ENCODE measurements at regions not wholly inside any gene's neighbourhood (a gene's known extent, or its start where the extent isn't known, plus 50 kb on each side); places are given as distances from the start of the nearest gene placed in this dataset.

DNA sequence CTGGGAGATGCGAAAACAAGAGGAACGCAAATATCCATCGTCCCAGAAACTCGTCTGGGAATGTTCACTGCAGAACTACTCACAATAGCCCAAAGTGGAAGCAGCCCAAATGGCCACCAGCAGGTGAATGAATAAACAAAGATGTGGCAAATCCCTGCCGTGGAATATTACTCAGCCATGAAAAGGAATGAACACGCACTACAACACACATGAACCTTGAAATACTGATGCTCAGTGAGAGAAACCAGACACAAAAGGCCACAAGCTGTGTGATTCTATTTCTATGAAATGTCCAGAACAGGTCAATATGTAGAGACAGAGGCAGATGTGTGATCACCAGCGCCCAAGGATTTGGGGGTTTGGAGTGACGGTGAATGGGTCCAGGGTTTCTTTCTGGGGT lies 169.8 kb downstream of the IRF8 start:
- Histone ChIP-seq H3K27me3 (ENCODE audit: control insufficient read depth in 1 of 2, insufficient read depth in 2 of 2, low read length in 1 of 2) (no peaks in the 10 kb centered on the region), H3K4me3 (ENCODE audit: low read length in 2 of 2) (no peak overlapping the region), H3K27ac (ENCODE audit: low read depth in 1 of 2, low read length in 2 of 2) (no peak overlapping the region), H3K36me3 (ENCODE audit: control insufficient read depth in 1 of 2, insufficient read depth in 2 of 2, low read length in 1 of 2) (no peaks in the 10 kb centered on the region), H3K9me3 (ENCODE audit: control insufficient read depth, low read length) (no peaks in the 10 kb centered on the region), H3K4me1 (ENCODE audit: control insufficient read depth in 1 of 2, insufficient read depth in 2 of 2, low read length in 2 of 2) (no peaks in the 10 kb centered on the region)
- DNase-seq (no peak), ATAC-seq (ENCODE audit: low FRiP score) (no peak)
- intact Hi-C loops (cut with DNase I) = no loop called here
- WGBS, 2 donors = 92 to 95% methylated on average over 8 of the region's 8 CpGs

GRCh38 chr16:86069736-86070298 lies 170.9 kb downstream of the IRF8 start:
- no peaks in the 10 kb centered on the region for H3K4me1 ChIP-seq (ENCODE audit: control insufficient read depth in 1 of 2, insufficient read depth in 2 of 2, low read length in 2 of 2)
- no peaks in the 10 kb centered on the region for H3K36me3 ChIP-seq (ENCODE audit: control insufficient read depth in 1 of 2, insufficient read depth in 2 of 2, low read length in 1 of 2)
- no peaks in the 10 kb centered on the region for H3K27me3 ChIP-seq (ENCODE audit: control insufficient read depth in 1 of 2, insufficient read depth in 2 of 2, low read length in 1 of 2)
- intact Hi-C loops (cut with DNase I) = no loop called here
- no peak for DNase-seq
- 49% methylated on average over 21 of the region's 21 CpGs for WGBS, 2 donors
- no peak overlapping the region for H3K27ac ChIP-seq (ENCODE audit: low read depth in 1 of 2, low read length in 2 of 2)
- no peaks in the 10 kb centered on the region for H3K9me3 ChIP-seq (ENCODE audit: control insufficient read depth, low read length)
- H3K4me3 ChIP-seq (ENCODE audit: low read length in 2 of 2) = no peak overlapping the region
- ATAC-seq (ENCODE audit: low FRiP score) = no peak

GRCh38 chr16:86070484-86070883 lies 171.5 kb downstream of the IRF8 start:
- WGBS, 2 donors = 68 to 72% methylated on average over 6 of the region's 6 CpGs
- ATAC-seq (ENCODE audit: low FRiP score) (no peak), DNase-seq (no peak)
- no peaks in the 10 kb centered on the region for H3K27me3 ChIP-seq (ENCODE audit: control insufficient read depth in 1 of 2, insufficient read depth in 2 of 2, low read length in 1 of 2)
- intact Hi-C loops (cut with DNase I) = no loop called here
- no peaks in the 10 kb centered on the region for H3K36me3 ChIP-seq (ENCODE audit: control insufficient read depth in 1 of 2, insufficient read depth in 2 of 2, low read length in 1 of 2)
- no peaks in the 10 kb centered on the region for H3K9me3 ChIP-seq (ENCODE audit: control insufficient read depth, low read length)
- no peaks in the 10 kb centered on the region for H3K4me1 ChIP-seq (ENCODE audit: control insufficient read depth in 1 of 2, insufficient read depth in 2 of 2, low read length in 2 of 2)
- no peak overlapping the region for H3K27ac ChIP-seq (ENCODE audit: low read depth in 1 of 2, low read length in 2 of 2)
- no peak overlapping the region for H3K4me3 ChIP-seq (ENCODE audit: low read length in 2 of 2)

DNA sequence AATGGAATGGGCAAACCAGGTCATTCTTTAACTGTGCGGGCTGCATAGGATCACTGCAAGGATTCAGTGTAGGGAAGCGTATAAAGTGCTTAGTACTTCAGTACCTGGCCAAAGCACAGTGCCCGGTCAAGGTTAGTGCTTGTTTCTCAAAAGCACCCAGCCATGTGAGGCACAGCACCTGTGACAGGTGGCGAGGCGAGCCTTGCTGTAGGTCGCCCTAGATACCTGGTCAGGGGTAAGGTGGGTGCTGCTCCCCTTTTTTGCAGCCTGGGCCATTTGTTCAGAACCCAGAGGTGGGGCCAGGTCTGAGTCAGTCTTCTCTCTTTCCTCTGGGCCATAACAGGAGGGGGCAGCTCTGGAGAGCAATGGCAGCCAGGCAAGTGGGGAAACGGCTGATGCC lies 172.0 kb downstream of the IRF8 start:
- no peaks in the 10 kb centered on the region for H3K27me3 ChIP-seq (ENCODE audit: control insufficient read depth in 1 of 2, insufficient read depth in 2 of 2, low read length in 1 of 2)
- H3K9me3 ChIP-seq (ENCODE audit: control insufficient read depth, low read length) = no peaks in the 10 kb centered on the region
- H3K4me3 ChIP-seq (ENCODE audit: low read length in 2 of 2) = no peak overlapping the region
- no peaks in the 10 kb centered on the region for H3K36me3 ChIP-seq (ENCODE audit: control insufficient read depth in 1 of 2, insufficient read depth in 2 of 2, low read length in 1 of 2)
- WGBS, 2 donors = 85% methylated on average over 7 of the region's 7 CpGs
- DNase-seq = peak in 1 of 2 donors; percentile 36
- no peak for ATAC-seq (ENCODE audit: low FRiP score)
- no peak overlapping the region for H3K27ac ChIP-seq (ENCODE audit: low read depth in 1 of 2, low read length in 2 of 2)
- no peaks in the 10 kb centered on the region for H3K4me1 ChIP-seq (ENCODE audit: control insufficient read depth in 1 of 2, insufficient read depth in 2 of 2, low read length in 2 of 2)
- intact Hi-C loops (cut with DNase I) = no loop called here

DNA sequence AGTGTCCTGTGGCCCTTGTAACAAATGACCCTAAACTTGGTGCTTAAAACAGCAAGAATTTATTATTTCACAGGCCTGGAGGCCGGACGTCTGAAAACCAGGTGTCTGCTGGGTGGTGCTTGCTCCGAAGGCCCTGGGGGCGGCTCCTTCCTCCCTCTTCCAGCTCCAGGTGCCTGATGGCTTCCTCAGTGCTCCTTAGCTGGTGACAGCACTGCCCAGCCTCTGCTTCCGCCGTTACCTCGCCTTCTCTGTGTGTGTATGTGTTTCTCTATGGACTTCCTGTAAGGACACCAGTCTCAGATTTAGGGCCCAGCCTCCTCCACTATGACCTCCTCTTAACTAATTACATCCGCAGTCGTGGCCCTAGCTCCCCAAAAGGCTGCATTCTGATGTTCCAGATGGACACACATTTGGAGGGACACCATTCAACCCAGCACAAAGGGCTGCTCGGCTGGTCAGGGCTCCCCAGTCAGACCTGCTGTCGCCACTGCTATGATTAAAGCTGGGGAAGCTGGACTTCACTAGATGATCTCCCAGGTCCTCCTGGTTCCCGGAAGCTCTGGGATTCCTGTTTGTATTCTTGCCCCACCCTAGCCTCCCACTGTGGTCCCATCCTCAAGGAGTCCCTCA lies 172.8 kb downstream of the IRF8 start:
- no peaks in the 10 kb centered on the region for H3K9me3 ChIP-seq (ENCODE audit: control insufficient read depth, low read length)
- intact Hi-C loops (cut with DNase I) = loop anchor here (1.0 to 2.0 kb wide), 2 partner anchors 447 to 449 kb away; no protein-coding TSS in a partner anchor
- 61 to 62% methylated on average over 12 of the region's 12 CpGs for WGBS, 2 donors
- H3K27ac ChIP-seq (ENCODE audit: low read depth in 1 of 2, low read length in 2 of 2) = no peak overlapping the region
- H3K27me3 ChIP-seq (ENCODE audit: control insufficient read depth in 1 of 2, insufficient read depth in 2 of 2, low read length in 1 of 2) = no peaks in the 10 kb centered on the region
- H3K4me1 ChIP-seq (ENCODE audit: control insufficient read depth in 1 of 2, insufficient read depth in 2 of 2, low read length in 2 of 2) = no peaks in the 10 kb centered on the region
- no peak overlapping the region for H3K4me3 ChIP-seq (ENCODE audit: low read length in 2 of 2)
- H3K36me3 ChIP-seq (ENCODE audit: control insufficient read depth in 1 of 2, insufficient read depth in 2 of 2, low read length in 1 of 2) = no peaks in the 10 kb centered on the region
- DNase-seq = peak in 1 of 2 donors; percentile 46
- ATAC-seq (ENCODE audit: low FRiP score) = no peak

- H3K27ac ChIP-seq (ENCODE audit: low read depth in 1 of 2, low read length in 2 of 2) = no peak overlapping the region
- no peak overlapping the region for H3K4me3 ChIP-seq (ENCODE audit: low read length in 2 of 2)
- intact Hi-C loops (cut with DNase I) = loop anchor here (1.0 to 2.0 kb wide), 2 partner anchors 446 to 448 kb away; no protein-coding TSS in a partner anchor
- no peaks in the 10 kb centered on the region for H3K4me1 ChIP-seq (ENCODE audit: control insufficient read depth in 1 of 2, insufficient read depth in 2 of 2, low read length in 2 of 2)
- H3K27me3 ChIP-seq (ENCODE audit: control insufficient read depth in 1 of 2, insufficient read depth in 2 of 2, low read length in 1 of 2) = no peaks in the 10 kb centered on the region
- 41 to 44% methylated on average over 21 of the region's 21 CpGs for WGBS, 2 donors
- DNase-seq (peak; percentile 72 to 86), ATAC-seq (ENCODE audit: low FRiP score) (no peak)
- H3K36me3 ChIP-seq (ENCODE audit: control insufficient read depth in 1 of 2, insufficient read depth in 2 of 2, low read length in 1 of 2) = no peaks in the 10 kb centered on the region
- no peaks in the 10 kb centered on the region for H3K9me3 ChIP-seq (ENCODE audit: control insufficient read depth, low read length)
Measured at GRCh38 chr16:86072328-86073102, 173.6 kb downstream of the IRF8 start.

DNA sequence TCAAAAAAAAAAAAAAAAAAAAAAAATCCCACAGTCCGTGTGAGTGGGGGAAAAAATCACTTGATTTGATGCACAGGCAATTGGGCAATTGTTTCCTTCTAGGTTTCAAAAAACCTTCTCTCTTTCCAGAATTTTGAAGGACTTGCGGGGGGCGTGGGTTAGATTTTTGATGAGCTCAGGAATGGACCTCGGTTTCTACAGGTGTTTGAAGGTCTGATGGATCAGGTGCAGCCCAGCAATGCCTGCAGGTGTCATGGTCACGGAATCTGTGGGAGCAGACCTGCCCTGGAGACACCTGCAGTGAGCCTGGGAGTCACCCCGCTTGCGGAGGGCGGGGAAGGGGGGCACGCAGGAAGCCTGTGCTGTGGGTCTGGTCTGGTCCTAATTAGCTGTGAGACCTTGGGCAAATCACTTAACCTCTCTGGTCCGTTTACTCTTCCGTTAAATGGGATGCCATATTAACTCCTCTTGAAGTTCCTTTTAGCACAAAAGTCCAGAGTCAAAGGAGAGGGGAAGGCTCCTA lies 174.2 kb downstream of the IRF8 start:
- 53 to 55% methylated on average over 11 of the region's 11 CpGs for WGBS, 2 donors
- no peak for ATAC-seq (ENCODE audit: low FRiP score)
- no peaks in the 10 kb centered on the region for H3K27me3 ChIP-seq (ENCODE audit: control insufficient read depth in 1 of 2, insufficient read depth in 2 of 2, low read length in 1 of 2)

GRCh38 chr16:86073763-86074493 lies 175.0 kb downstream of the IRF8 start:
- Histone ChIP-seq H3K36me3 (ENCODE audit: control insufficient read depth in 1 of 2, insufficient read depth in 2 of 2, low read length in 1 of 2) (no peaks in the 10 kb centered on the region), H3K9me3 (ENCODE audit: control insufficient read depth, low read length) (no peaks in the 10 kb centered on the region), H3K27ac (ENCODE audit: low read depth in 1 of 2, low read length in 2 of 2) (no peak overlapping the region), H3K27me3 (ENCODE audit: control insufficient read depth in 1 of 2, insufficient read depth in 2 of 2, low read length in 1 of 2) (no peaks in the 10 kb centered on the region), H3K4me3 (ENCODE audit: low read length in 2 of 2) (no peak overlapping the region), H3K4me1 (ENCODE audit: control insufficient read depth in 1 of 2, insufficient read depth in 2 of 2, low read length in 2 of 2) (no peaks in the 10 kb centered on the region)
- DNase-seq = peak in 1 of 2 donors; percentile 56
- ATAC-seq (ENCODE audit: low FRiP score) = no peak
- intact Hi-C loops (cut with DNase I) = loop anchor here in 1 of 2 donors (2.0 kb wide), 1 partner anchor 445 kb away; no protein-coding TSS in a partner anchor
- 81% methylated on average over 9 of the region's 9 CpGs for whole genome bisulfite sequencing, 2 donors

More for the DNA sequence above, 174.2 kb downstream of the IRF8 start:
- intact Hi-C loops (cut with DNase I) = loop anchor here in 1 of 2 donors (2.0 kb wide), 1 partner anchor 446 kb away; no protein-coding TSS in a partner anchor
- Histone ChIP-seq H3K9me3 (ENCODE audit: control insufficient read depth, low read length) (no peaks in the 10 kb centered on the region), H3K4me3 (ENCODE audit: low read length in 2 of 2) (no peak overlapping the region), H3K4me1 (ENCODE audit: control insufficient read depth in 1 of 2, insufficient read depth in 2 of 2, low read length in 2 of 2) (no peaks in the 10 kb centered on the region), H3K36me3 (ENCODE audit: control insufficient read depth in 1 of 2, insufficient read depth in 2 of 2, low read length in 1 of 2) (no peaks in the 10 kb centered on the region), H3K27ac (ENCODE audit: low read depth in 1 of 2, low read length in 2 of 2) (no peak overlapping the region)
- DNase-seq = peak in 1 of 2 donors; percentile 62
